ENCODE measurements at regions not wholly inside any gene's neighbourhood (a gene's known extent, or its start where the extent isn't known, plus 50 kb on each side); places are given as distances from the start of the nearest gene placed in this dataset.

DNA sequence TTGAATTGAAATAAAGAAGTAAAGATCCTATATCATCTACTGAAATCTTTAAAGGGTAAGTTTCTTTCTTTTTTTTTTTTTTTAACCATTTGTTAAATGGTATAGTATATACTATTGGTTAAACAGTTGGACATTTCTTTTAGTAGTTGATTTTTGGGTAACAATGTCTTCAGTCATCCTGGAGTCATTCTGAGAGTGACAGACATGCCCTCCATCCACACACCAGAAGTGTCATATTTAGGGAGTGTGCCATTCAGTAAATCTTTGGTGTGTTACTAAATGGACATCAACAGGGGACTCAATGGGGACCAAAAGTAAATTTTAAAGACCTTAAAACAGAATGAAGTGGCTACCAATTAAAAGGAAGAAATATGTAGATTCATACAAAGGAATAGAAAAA is 50.8 kb upstream of the SLC39A10 start:
- DNase-seq (ENCODE audit: extremely low read depth in 1 of 11, low read depth in 9 of 11, low spot score in 4 of 11): no peak

DNA sequence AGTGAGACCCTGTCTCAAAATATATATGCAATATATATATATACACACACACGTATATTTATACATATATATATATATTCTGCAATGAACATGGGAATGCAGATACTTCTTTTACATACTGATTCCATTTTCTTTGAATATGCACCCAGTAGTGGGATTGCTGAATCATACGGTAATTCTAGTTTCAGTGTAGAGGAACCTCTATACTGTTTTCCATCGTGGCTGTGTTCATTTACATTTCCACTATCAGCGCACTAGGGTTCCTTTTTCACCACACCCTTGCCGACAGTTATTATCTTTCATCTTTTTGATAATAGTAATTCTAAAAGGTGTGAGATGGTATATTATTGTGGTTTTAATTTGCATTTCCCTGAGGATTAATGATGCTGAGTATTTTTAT is 52.3 kb upstream of the SLC39A10 start:
- no peak for DNase-seq (ENCODE audit: extremely low read depth in 1 of 11, low read depth in 9 of 11, low spot score in 4 of 11)

GRCh38 chr2:195603998-195604397 is 53.0 kb upstream of the SLC39A10 start:
- DNase-seq (ENCODE audit: extremely low read depth in 1 of 11, low read depth in 9 of 11, low spot score in 4 of 11): no peak

DNA sequence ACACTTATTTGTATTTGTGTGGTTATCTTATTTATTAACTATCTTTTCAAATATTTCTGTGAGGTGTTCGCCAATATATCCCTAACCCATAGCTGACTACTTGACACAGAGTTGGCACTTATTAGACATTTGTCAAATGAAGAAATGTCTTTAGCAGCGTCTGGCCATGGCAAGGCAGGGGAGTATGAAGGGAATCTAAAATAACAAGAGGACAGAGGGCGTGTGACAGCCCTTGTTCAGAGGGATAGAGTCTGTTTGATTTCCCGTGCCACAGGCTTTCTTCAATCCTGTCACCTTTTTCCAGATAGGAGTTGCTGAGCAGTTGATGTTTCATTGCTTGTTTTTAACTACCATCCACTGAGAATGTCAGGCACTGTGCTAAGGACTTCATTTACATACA is 53.6 kb upstream of the SLC39A10 start:
- no peak for DNase-seq (ENCODE audit: extremely low read depth in 1 of 11, low read depth in 9 of 11, low spot score in 4 of 11)

DNA sequence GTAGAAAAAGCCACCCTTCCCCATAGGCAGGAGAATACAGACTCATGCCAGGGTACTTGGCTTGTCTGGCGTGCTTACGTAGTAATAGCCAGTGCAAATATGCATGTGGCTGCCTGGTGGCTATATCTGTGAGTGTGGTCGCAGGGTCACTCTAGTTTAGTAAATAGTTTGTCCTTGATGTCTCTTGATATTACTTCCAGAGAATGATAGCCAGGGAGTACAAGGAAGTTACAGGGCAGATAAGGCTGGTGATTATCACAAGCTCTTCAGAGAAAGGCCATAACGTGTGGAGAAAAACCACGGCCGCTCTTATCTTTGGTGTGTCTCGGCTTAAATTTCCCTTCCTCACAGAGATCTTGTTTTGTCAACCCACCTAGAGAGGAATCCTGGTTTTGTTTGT is 54.3 kb upstream of the SLC39A10 start:
- no peak for DNase-seq (ENCODE audit: extremely low read depth in 1 of 11, low read depth in 9 of 11, low spot score in 4 of 11)

DNA sequence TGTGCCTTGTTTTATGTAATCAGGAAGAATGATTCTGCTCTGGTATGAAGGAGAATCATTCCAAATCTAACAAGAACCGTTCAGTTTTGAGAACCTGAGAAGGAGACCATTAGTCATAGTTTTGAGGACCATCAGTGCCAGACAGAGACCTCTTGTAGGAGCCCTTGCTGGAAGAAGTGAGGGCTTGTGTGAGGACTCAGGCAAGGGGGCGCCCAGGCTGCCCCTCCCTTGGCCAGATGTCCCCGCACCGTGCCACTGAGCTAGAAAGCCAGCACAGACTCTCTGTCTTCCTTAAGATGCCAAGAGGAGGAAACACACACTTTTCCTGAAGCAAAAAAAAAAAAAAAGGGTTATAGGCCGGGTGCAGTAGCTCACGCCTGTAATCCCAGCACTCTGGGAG is 55.7 kb upstream of the SLC39A10 start:
- DNase-seq (ENCODE audit: extremely low read depth in 1 of 11, low read depth in 9 of 11, low spot score in 4 of 11): no peak

- DNase-seq (ENCODE audit: extremely low read depth in 1 of 11, low read depth in 9 of 11, low spot score in 4 of 11): peak in 1 of 11 donors; percentile 25
These were observed 56.2 kb upstream of the SLC39A10 start for GRCh38 chr2:195600778-195601177.

GRCh38 chr2:195596840-195597239 is 60.2 kb upstream of the SLC39A10 start:
- no peak for DNase-seq (ENCODE audit: extremely low read depth in 1 of 11, low read depth in 9 of 11, low spot score in 4 of 11)

GRCh38 chr2:195595825-195596224 is 61.2 kb upstream of the SLC39A10 start:
- DNase-seq (ENCODE audit: extremely low read depth in 1 of 11, low read depth in 9 of 11, low spot score in 4 of 11): no peak

- DNase-seq (ENCODE audit: extremely low read depth in 1 of 11, low read depth in 9 of 11, low spot score in 4 of 11): no peak
These were observed 61.9 kb upstream of the SLC39A10 start for GRCh38 chr2:195594919-195595694.

DNA sequence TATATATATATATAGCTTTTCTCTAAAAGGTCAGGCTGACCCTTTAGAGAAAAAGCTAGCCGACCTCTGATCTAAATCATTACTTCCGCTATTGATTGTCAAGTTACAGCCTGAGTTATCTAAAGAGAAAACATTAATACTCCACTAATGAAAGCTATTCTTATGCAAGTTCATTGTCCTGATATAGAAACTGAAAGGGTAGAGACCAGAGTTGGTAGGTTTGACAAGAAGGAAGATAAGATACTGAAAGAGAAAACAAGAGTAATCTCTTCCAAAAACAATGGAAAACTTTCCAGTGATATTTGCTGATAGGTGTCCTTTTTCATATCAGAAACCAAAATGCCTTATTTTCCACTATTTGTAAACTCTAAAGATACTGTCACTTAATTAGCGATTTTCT is 62.8 kb upstream of the SLC39A10 start:
- DNase-seq (ENCODE audit: extremely low read depth in 1 of 11, low read depth in 9 of 11, low spot score in 4 of 11): no peak

DNA sequence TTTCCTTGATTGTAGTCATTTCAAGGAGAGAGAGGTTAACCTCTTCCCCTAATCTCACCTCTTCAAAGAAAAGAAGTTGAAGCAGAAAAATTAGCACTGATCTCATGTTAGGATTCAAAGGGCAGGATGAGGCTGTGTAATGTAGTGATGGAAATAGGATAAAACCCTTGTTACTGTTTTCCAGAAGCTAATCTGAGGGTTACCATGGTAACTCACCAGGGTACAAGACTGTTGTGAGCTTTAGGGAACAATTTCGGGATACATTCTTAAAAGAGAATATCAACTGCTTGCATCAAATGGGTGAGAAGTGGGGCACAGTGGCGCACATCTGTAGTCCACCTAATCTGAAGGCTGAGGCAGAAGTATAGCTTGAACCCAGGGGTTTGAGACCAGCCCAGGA is 64.9 kb upstream of the SLC39A10 start:
- DNase-seq (ENCODE audit: extremely low read depth in 1 of 11, low read depth in 9 of 11, low spot score in 4 of 11): no peak

DNA sequence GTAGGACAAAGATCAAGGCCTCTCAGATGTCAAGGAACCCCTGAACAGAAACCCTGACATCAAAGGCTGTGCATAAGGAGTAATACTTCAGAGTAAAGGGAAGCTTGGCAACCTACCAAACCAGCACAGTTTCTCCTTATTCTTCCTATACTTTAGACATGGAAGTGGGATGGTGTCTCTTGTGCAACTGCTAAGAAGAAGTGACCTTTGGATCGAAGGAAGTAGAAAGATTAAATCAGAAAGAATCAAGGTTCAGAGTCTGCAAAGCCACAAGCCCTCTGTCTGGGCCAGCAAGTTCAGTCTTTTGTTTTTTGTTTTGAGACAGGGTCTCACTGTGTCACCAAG is 66.2 kb upstream of the SLC39A10 start:
- no peak for DNase-seq (ENCODE audit: extremely low read depth in 1 of 11, low read depth in 9 of 11, low spot score in 4 of 11)

- DNase-seq (ENCODE audit: extremely low read depth in 1 of 11, low read depth in 9 of 11, low spot score in 4 of 11): no peak
These were observed 66.7 kb upstream of the SLC39A10 start for GRCh38 chr2:195590199-195590860.

GRCh38 chr2:195587966-195588365 is 69.1 kb upstream of the SLC39A10 start:
- no peak for DNase-seq (ENCODE audit: extremely low read depth in 1 of 11, low read depth in 9 of 11, low spot score in 4 of 11)

- no peak for DNase-seq (ENCODE audit: extremely low read depth in 1 of 11, low read depth in 9 of 11, low spot score in 4 of 11)
These were observed 70.8 kb upstream of the SLC39A10 start for GRCh38 chr2:195586062-195586714.

GRCh38 chr2:195582188-195582587 is 74.8 kb upstream of the SLC39A10 start:
- DNase-seq (ENCODE audit: extremely low read depth in 1 of 11, low read depth in 9 of 11, low spot score in 4 of 11): no peak

DNA sequence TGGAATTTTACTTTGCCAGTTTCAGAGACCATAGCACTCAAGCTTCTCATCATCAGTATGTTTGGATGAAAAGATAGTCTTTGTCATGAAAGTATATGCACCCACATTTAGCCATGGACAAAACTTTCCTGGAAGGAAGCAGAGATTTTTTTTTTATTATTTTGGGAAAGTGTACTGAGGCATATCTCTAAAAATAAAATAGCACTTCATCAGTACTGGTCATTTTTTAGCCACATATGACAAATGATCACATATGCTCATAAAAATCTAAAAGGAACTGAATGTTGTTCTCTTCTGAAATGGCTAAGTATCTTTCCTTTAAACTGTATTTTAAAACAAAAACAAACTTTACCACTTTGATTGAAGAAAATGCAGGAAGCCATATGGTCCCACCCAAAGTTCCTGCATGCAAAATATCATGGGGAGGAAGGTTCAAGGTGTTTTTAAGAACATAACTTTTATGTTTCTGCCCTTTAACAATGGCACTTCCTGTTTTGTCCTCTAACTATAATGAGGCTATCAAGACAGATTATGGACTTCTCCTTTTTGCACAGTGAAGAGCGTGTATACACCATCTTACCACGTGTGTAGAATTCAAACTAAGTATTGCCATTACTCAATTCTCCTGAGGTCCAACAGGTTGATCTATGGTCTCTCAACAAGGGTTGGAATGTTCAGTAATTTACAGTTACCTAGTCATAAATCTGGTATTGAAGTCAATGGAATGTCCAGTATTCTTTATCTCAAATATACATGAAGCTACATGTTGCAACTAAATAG is 77.1 kb upstream of the SLC39A10 start:
- DNase-seq (ENCODE audit: extremely low read depth in 1 of 11, low read depth in 9 of 11, low spot score in 4 of 11): no peak

DNA sequence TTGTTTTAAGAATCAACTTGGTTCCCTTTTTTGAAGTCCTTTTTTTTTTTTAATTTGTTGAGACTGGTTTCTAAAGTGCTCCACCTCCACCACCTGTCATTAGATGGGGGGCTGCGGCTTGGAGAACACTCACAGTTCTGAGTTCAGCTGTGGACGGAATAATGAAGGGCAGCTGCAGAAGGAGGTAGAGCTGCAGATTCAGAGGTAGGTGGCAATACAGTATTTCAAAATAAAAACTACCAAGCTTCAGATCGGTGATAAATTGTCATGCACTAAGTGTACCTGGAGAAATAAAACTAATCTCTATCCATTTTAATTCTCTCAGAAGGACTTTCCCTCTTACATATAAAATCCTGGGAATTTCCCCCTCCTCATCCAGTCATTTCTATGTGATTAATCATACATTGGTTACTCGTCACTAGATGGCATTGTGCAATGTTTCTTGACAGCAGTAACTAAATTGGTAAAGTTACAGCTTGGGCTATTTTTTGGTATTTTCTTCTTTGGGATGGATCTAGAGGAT is 81.1 kb upstream of the SLC39A10 start:
- DNase-seq (ENCODE audit: extremely low read depth in 1 of 11, low read depth in 9 of 11, low spot score in 4 of 11): peak in 1 of 11 donors; percentile 4

DNA sequence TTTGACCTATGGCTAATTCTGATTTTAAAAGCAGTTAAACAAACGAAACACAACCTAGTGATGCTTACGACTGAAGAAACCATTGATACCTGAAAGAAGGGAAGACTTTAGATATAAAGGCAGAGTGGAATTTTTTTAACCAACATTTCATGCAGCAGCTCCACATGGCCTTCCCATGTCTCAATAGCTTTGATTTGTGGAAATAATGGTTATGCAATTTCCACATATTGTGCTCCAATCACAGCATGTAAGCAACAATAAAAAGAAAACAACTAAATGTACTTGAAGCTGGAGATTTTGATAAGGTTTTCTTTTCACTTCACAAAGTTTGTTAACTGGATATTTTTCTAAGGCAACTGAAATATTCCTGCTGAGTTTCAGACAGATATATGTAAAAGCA is 82.0 kb upstream of the SLC39A10 start:
- no peak for DNase-seq (ENCODE audit: extremely low read depth in 1 of 11, low read depth in 9 of 11, low spot score in 4 of 11)
